ENCODE measurements at regions not wholly inside any gene's neighbourhood (a gene's known extent, or its start where the extent isn't known, plus 50 kb on each side); places are given as distances from the start of the nearest gene placed in this dataset.

GRCh38 chr20:22226849-22227700 is 357.3 kb downstream of the FOXA2 start:
- TF ChIP-seq CTCF (IDR thresholded peaks at IDR 0.05; ENCODE audit: control extremely low read depth, extremely low read depth, low read depth, missing control alignments) = no peak
- ChIA-PET POLR2A (no interaction called here), CTCF (interaction anchor here (0.9 to 1.4 kb wide), 3 partner anchors 10 to 112 kb away, joined by 3 to 5 read pairs (median 4); no protein-coding TSS in a partner anchor)
- no peak for DNase-seq (ENCODE audit: extremely low spot score)

- ChIA-PET POLR2A (no interaction called here), CTCF (interaction anchor here (1.3 kb wide), 1 partner anchor 9 kb away, joined by 3 read pairs; no protein-coding TSS in a partner anchor)
- DNase-seq (ENCODE audit: extremely low spot score) = no peak
- TF ChIP-seq CTCF (IDR thresholded peaks at IDR 0.05; ENCODE audit: control extremely low read depth, extremely low read depth, low read depth, missing control alignments) = no peak
Measured at GRCh38 chr20:22223236-22223635, 361.1 kb downstream of the FOXA2 start.

- POLR2A ChIA-PET = no interaction called here
- DNase-seq (ENCODE audit: extremely low spot score) = no peak
- CTCF ChIA-PET = interaction anchor here (1.1 to 1.5 kb wide), 2 partner anchors 22 to 25 kb away, joined by 3 read pairs; no protein-coding TSS in a partner anchor
- no peak for TF ChIP-seq CTCF (IDR thresholded peaks at IDR 0.05; ENCODE audit: control extremely low read depth, extremely low read depth, low read depth, missing control alignments)
Measured at GRCh38 chr20:22217712-22218352, 366.5 kb downstream of the FOXA2 start.

GRCh38 chr20:22216984-22217383 is 367.4 kb downstream of the FOXA2 start:
- no peak for DNase-seq (ENCODE audit: extremely low spot score)
- ChIA-PET CTCF (interaction anchor here (1.1 to 1.5 kb wide), 2 partner anchors 22 to 25 kb away, joined by 3 read pairs; no protein-coding TSS in a partner anchor), POLR2A (interaction anchor here (0.6 kb wide), 1 partner anchor 1133 kb away, joined by 5 read pairs; no protein-coding TSS in a partner anchor)
- no peak for TF ChIP-seq CTCF (IDR thresholded peaks at IDR 0.05; ENCODE audit: control extremely low read depth, extremely low read depth, low read depth, missing control alignments)

- CTCF ChIA-PET = interaction anchor here (0.8 to 1.0 kb wide), 2 partner anchors 8 to 23 kb away, joined by 3 read pairs; no protein-coding TSS in a partner anchor
- DNase-seq (ENCODE audit: extremely low spot score) = no peak
- POLR2A ChIA-PET = no interaction called here
- TF ChIP-seq CTCF (IDR thresholded peaks at IDR 0.05; ENCODE audit: control extremely low read depth, extremely low read depth, low read depth, missing control alignments) = no peak
Measured at GRCh38 chr20:22214296-22214695, 370.1 kb downstream of the FOXA2 start.

GRCh38 chr20:22213271-22213670 is 371.1 kb downstream of the FOXA2 start:
- no peak for TF ChIP-seq CTCF (IDR thresholded peaks at IDR 0.05; ENCODE audit: control extremely low read depth, extremely low read depth, low read depth, missing control alignments)
- POLR2A ChIA-PET = no interaction called here
- DNase-seq (ENCODE audit: extremely low spot score) = no peak
- CTCF ChIA-PET = no interaction called here

All from GM10248 (cell line).